Bronchial epithelial cell (primary cell): ENCODE measurements at regions not wholly inside any gene's neighbourhood (a gene's known extent, or its start where the extent isn't known, plus 50 kb on each side); places are given as distances from the start of the nearest gene placed in this dataset.
A peak's percentile ranks its signal among the peaks of the same experiment; 100 is the strongest.

ENCODE experiments used
- DNase-seq: peaks from one replicate; pipeline ENCODE4 v3.0.0-alpha.2; 2010; ENCODE audit warnings: low read depth
- FAIRE-seq: peaks from 2 replicates; lab custom pipeline; 2011; peaks lifted over from hg19 to GRCh38; lab: Jason Lieb, UNC
- H3K27me3 ChIP-seq: 2 replicates; pipeline ENCODE4 v1.5.1; 2011; ENCODE audit warnings: low read length; ENCODE audit not compliant: control insufficient read depth, insufficient read depth
- H3K36me3 ChIP-seq: 2 replicates; pipeline ENCODE4 v1.5.1; 2011; ENCODE audit warnings: low read length; ENCODE audit not compliant: control insufficient read depth, insufficient read depth
- H3K4me3 ChIP-seq: 2 replicates; pipeline ENCODE4 v1.5.1; 2011; ENCODE audit warnings: mild to moderate bottlenecking, low read depth, low read length, control low read depth
- TF ChIP-seq, protein P1 (sequence below): IDR thresholded peaks from 2 replicates; pipeline ENCODE4 v1.5.1; 2011; ENCODE audit warnings: mild to moderate bottlenecking, moderate library complexity, low read length, control low read depth, inconsistent platforms; ENCODE audit not compliant: insufficient read depth, severe bottlenecking

DNA sequence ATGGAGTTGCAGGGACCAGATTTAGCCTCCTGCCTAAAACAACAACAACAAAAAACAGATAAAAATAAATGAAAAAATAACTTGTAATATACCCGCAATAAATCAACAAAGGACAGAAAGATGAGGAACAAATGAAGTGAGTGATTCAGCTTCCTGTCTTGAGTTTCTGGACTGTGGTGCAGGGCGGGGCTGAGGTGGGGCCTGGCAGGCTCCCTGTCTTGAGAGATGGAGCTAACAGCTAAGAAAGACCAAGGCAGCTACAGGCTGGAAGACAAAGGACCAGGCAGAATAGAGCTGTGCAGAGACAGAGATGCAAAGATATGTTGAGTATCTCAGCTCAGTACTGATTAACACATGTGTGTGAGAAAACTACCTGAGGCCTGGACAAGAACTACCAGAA is 879.2 kb downstream of the AACS start:
- FAIRE-seq (no peak), DNase-seq (peak; percentile 7)
- TF ChIP-seq, protein P1, sequence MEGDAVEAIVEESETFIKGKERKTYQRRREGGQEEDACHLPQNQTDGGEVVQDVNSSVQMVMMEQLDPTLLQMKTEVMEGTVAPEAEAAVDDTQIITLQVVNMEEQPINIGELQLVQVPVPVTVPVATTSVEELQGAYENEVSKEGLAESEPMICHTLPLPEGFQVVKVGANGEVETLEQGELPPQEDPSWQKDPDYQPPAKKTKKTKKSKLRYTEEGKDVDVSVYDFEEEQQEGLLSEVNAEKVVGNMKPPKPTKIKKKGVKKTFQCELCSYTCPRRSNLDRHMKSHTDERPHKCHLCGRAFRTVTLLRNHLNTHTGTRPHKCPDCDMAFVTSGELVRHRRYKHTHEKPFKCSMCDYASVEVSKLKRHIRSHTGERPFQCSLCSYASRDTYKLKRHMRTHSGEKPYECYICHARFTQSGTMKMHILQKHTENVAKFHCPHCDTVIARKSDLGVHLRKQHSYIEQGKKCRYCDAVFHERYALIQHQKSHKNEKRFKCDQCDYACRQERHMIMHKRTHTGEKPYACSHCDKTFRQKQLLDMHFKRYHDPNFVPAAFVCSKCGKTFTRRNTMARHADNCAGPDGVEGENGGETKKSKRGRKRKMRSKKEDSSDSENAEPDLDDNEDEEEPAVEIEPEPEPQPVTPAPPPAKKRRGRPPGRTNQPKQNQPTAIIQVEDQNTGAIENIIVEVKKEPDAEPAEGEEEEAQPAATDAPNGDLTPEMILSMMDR = no peak
- no peak overlapping the region for H3K4me3 ChIP-seq
- no peaks in the 10 kb centered on the region for H3K27me3 ChIP-seq
- no peaks in the 10 kb centered on the region for H3K36me3 ChIP-seq

DNA sequence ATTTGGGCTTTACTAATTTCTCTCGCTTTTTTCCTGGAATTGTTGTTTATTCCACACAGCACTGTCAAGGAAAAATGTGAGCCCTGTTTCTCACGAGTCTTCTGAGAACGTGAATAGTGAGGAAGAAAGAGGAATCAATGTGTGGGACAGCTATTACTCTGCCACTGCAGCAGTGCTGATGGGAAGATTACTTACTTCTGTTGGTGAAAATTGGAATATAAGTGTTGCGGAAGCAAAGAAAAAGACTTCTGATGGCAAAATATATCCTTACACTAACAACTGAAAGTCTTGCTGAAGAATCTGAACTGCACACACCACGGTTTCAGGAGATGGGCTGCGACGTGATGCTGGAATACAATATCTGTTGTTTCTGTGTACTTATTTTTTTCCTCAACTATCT is 884.2 kb downstream of the AACS start:
- TF ChIP-seq, protein P1 = no peak
- Histone ChIP-seq H3K27me3 (no peaks in the 10 kb centered on the region), H3K36me3 (no peaks in the 10 kb centered on the region), H3K4me3 (no peak overlapping the region)
- no peak for DNase-seq
- no peak for FAIRE-seq

DNA sequence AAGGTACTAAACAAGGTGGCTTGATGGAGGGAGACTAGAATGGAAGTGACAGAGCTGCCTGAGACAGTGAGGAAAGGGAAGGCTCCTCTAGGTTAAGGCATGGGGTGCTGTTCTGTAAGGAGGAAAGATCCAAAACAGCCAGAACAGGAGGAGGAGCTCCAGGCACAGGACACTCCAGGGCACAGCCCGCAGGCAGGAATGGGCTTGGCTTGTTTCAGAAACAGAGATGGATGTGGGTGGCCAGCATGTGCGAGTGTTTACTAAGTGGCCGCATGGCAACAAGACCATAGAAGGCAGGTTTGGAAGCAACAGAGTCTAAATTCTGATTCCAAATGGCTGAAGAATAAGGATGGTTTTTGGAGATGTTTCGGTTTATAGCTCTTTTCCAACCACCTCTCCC is 889.1 kb downstream of the AACS start:
- Histone ChIP-seq H3K4me3 (no peak overlapping the region), H3K36me3 (no peaks in the 10 kb centered on the region), H3K27me3 (no peaks in the 10 kb centered on the region)
- TF ChIP-seq, protein P1 = no peak
- DNase-seq (no peak), FAIRE-seq (no peak)

DNA sequence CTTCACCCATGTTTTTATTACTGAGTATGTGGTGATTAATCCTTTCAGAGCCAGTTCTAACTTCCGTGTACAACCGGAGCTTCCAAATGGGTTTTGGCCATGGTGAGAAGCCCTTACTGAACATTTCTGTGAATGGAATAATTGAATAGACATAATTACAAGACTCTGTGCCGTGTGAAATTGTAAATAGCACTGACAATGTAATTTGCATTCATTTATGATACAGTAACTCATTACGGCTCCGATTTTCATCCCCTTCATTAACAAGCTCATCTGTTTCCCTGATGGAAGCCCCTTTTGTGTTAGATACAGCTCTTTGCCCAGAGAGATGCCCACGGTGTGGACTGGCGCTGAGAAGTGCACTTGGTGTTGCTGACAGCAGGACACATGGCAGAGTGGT is 891.0 kb downstream of the AACS start:
- H3K27me3 ChIP-seq = no peaks in the 10 kb centered on the region
- H3K4me3 ChIP-seq = no peak overlapping the region
- TF ChIP-seq, protein P1 = no peak
- no peak for FAIRE-seq
- no peak for DNase-seq
- no peaks in the 10 kb centered on the region for H3K36me3 ChIP-seq

DNA sequence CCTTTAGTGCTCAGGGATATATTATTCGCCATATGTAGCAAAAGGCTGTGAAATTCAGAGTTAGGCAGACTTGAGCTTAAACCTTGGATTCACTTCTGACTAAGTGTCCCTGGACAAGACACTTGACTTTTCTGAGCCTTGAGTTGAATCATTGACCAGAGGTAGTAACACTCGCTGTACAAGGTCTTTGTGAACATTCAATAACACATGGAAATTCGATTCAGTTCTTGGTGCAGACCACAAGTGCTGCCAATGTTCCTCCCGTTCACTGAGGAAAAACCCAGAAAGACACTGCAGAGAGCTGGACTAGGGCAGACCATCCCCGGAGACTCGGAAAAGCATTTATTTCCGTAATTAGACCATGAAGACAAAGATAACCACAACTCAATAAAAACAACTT is 901.4 kb downstream of the AACS start:
- H3K27me3 ChIP-seq = no peaks in the 10 kb centered on the region
- no peaks in the 10 kb centered on the region for H3K36me3 ChIP-seq
- no peak for FAIRE-seq
- DNase-seq = no peak
- TF ChIP-seq, protein P1 = no peak
- no peak overlapping the region for H3K4me3 ChIP-seq

DNA sequence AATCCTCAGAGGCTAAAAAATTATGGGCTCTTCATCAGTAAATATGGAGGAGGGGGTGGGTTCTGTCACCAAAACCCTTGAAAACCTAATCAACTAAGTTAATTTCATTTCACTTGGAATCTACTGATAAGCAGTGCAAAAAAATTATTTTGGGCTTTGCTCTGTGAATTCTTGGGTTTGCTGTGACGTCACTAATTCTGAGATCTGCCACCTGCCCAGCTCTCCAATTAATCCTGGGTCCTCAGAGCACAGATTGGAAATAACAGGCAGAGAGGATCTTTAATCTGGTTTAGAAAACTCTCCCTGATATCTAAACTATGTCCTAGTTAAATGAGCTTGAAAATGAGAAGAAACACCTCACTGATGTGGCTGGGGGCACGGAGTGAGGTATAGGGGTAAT is 903.2 kb downstream of the AACS start:
- FAIRE-seq (no peak), DNase-seq (no peak)
- TF ChIP-seq, protein P1 = no peak
- Histone ChIP-seq H3K36me3 (no peaks in the 10 kb centered on the region), H3K27me3 (no peaks in the 10 kb centered on the region), H3K4me3 (no peak overlapping the region)
